HG03025 (cell line): ENCODE measurements at regions not wholly inside any gene's neighbourhood (a gene's known extent, or its start where the extent isn't known, plus 50 kb on each side); places are given as distances from the start of the nearest gene placed in this dataset.
"Not testable (repeated sequence)": the region's sequence is repeated elsewhere in the genome, so short reads cannot be mapped to it uniquely, and the experiment has no call there.

ENCODE experiments used
- ATAC-seq: cut with Tn5 transposase; IDR thresholded peaks from one replicate; pipeline ENCODE4 v1.9.1; 2021; ENCODE audit warnings: mild to moderate bottlenecking, moderate library complexity; ENCODE audit not compliant: unreplicated experiment, low FRiP score

- no peak for ATAC-seq
Measured at GRCh38 chr9:17083258-17083657, 51.6 kb upstream of the CNTLN start.

GRCh38 chr9:17082343-17083064 is 52.3 kb upstream of the CNTLN start:
- no peak for ATAC-seq

- no peak for ATAC-seq
Measured at GRCh38 chr9:17081814-17082213, 53.0 kb upstream of the CNTLN start.

GRCh38 chr9:17081351-17081750 is 53.5 kb upstream of the CNTLN start:
- no peak for ATAC-seq

- no peak for ATAC-seq
Measured at GRCh38 chr9:17075758-17076485, 58.9 kb upstream of the CNTLN start.

GRCh38 chr9:17075146-17075757 is 59.6 kb upstream of the CNTLN start:
- no peak for ATAC-seq

- ATAC-seq = not testable (repeated sequence)
Measured at GRCh38 chr9:17072563-17072962, 62.3 kb upstream of the CNTLN start.

- ATAC-seq = no peak
Measured at GRCh38 chr9:17068671-17069070, 66.2 kb upstream of the CNTLN start.

- no peak for ATAC-seq
Measured at GRCh38 chr9:17065062-17065461, 69.8 kb upstream of the CNTLN start.

GRCh38 chr9:17064558-17064957 is 70.3 kb upstream of the CNTLN start:
- no peak for ATAC-seq

GRCh38 chr9:17063535-17064135 is 71.2 kb upstream of the CNTLN start:
- ATAC-seq = peak; percentile 75

GRCh38 chr9:17062497-17062896 is 72.3 kb upstream of the CNTLN start:
- ATAC-seq = no peak

GRCh38 chr9:17060450-17060849 is 74.4 kb upstream of the CNTLN start:
- no peak for ATAC-seq

- no peak for ATAC-seq
Measured at GRCh38 chr9:17059465-17059864, 75.4 kb upstream of the CNTLN start.

GRCh38 chr9:17057729-17058128 is 77.1 kb upstream of the CNTLN start:
- no peak for ATAC-seq

GRCh38 chr9:17052626-17053025 is 82.2 kb upstream of the CNTLN start:
- no peak for ATAC-seq

- no peak for ATAC-seq
Measured at GRCh38 chr9:17045381-17045940, 89.4 kb upstream of the CNTLN start.

GRCh38 chr9:17031546-17031945 is 103.3 kb upstream of the CNTLN start:
- no peak for ATAC-seq

GRCh38 chr9:17025281-17025680 is 109.6 kb upstream of the CNTLN start:
- ATAC-seq = no peak

- no peak for ATAC-seq
Measured at GRCh38 chr9:17024129-17024528, 110.7 kb upstream of the CNTLN start.

- no peak for ATAC-seq
Measured at GRCh38 chr9:17021387-17021970, 113.4 kb upstream of the CNTLN start.
